Esophagus muscularis mucosa (tissue), 4 donors: ENCODE measurements at regions not wholly inside any gene's neighbourhood (a gene's known extent, or its start where the extent isn't known, plus 50 kb on each side); places are given as distances from the start of the nearest gene placed in this dataset.

Source experiments
- DNase-seq: peaks from one replicate; pipeline ENCODE4 v3.0.0-alpha.2; 2017; ENCODE audit errors: extremely low spot score
- H3K27ac ChIP-seq, 4 donors: fragments of 200-600 bp; sonication (generic); replicated peaks in 1 of 4; 1 replicate in 3 of 4; 2 replicates in 1 of 4; pipeline ENCODE4 v1.5.1; 2016 to 2019; ENCODE audit warnings: mild to moderate bottlenecking in 1 of 4
- H3K27me3 ChIP-seq, 4 donors: fragments of 200-600 bp; sonication (generic); one replicate each; pipeline versions ENCODE4 v1.5.1 to v1.6.0; 2016 to 2019
- H3K36me3 ChIP-seq, 4 donors: fragments of 200-600 bp; sonication (generic); one replicate each; pipeline ENCODE4 v1.5.1; 2016 to 2019
- H3K4me1 ChIP-seq, 4 donors: fragments of 200-600 bp; sonication (generic); one replicate each; pipeline ENCODE4 v1.5.1; 2016 to 2019
- H3K4me3 ChIP-seq, 4 donors: fragments of 200-600 bp; sonication (generic); 1 replicate in 2 of 4; 2 replicates in 2 of 4; pipeline ENCODE4 v1.5.1; 2016 to 2019; ENCODE audit warnings: mild to moderate bottlenecking in 4 of 4, moderate library complexity in 1 of 4
- H3K9me3 ChIP-seq, 4 donors: fragments of 200-600 bp; sonication (generic); 1 replicate in 3 of 4; 2 replicates in 1 of 4; pipeline ENCODE4 v1.5.1; 2016 to 2019
- EP300 ChIP-seq: sonication (generic); formaldehyde crosslinking; IDR thresholded peaks from one replicate; pipeline ENCODE4 v1.6.1; 2017; ENCODE audit warnings: antibody characterized with exemption
- POLR2A ChIP-seq: fragments of 450-650 bp; IDR thresholded peaks from one replicate; pipeline ENCODE4 v1.6.1; 2017; ENCODE audit warnings: antibody characterized with exemption, moderate library complexity, mild to moderate bottlenecking, low read depth
- POLR2AphosphoS5 ChIP-seq, 2 donors: sonication (generic); formaldehyde crosslinking; IDR thresholded peaks; one replicate each; pipeline ENCODE4 v1.6.1; 2017; ENCODE audit warnings: antibody characterized with exemption in 2 of 2
- WGBS: methylation state at CpG from one replicate; pipeline ENCODE4 v1.1.5; 2018; 5-methylcytosine and 5-hydroxymethylcytosine counted together
- intact Hi-C: fragments of 100-400 bp; cut with DNase I; formaldehyde crosslinking; loops from one replicate; pipeline ENCODE4 v1.15.1; 2023
- TF ChIP-seq, protein P1 (sequence below), 3 experiments: fragments of 200-600 bp in 2 of 3; fragments of 450-650 bp in 1 of 3; sonication (generic) in 2 of 3; IDR thresholded peaks; one replicate each; pipeline ENCODE4 v1.5.1; 2017 to 2019; ENCODE audit warnings: antibody characterized with exemption in 3 of 3, mild to moderate bottlenecking in 2 of 3, moderate library complexity in 1 of 3

DNA sequence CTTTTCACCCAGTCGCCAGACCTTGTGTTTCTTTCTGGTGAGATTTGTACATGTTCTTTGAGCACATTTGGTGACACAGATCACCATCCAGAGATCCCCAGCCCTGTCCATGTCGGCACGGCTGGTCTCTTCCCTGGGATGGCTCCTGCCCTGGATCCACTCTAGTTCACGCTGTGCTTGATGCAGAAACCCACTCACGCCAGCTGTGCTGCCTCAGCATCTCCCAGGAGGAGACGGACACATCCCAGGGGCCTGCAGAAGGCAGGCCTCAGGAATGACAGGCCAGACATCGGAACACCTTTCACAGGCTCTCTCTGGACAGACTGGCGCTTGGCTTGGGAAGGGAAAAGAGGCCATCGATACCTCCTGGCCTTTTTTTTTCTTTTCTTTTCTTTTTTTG, 203.6 kb downstream of the ACKR3 start:
- TF ChIP-seq EP300: no peak
- TF ChIP-seq POLR2AphosphoS5 (IDR thresholded peaks at IDR 0.05): no peak
- DNase-seq: no peak
- intact Hi-C loops: no loop called here
- H3K9me3 ChIP-seq: no peaks in the 10 kb centered on the region
- no peak overlapping the region for H3K27ac ChIP-seq
- H3K36me3 ChIP-seq: no peaks in the 10 kb centered on the region
- no peak overlapping the region for H3K4me3 ChIP-seq
- WGBS: 86% methylated on average over 9 of the region's 9 CpGs
- no peaks in the 10 kb centered on the region for H3K27me3 ChIP-seq
- no peaks in the 10 kb centered on the region for H3K4me1 ChIP-seq

DNA sequence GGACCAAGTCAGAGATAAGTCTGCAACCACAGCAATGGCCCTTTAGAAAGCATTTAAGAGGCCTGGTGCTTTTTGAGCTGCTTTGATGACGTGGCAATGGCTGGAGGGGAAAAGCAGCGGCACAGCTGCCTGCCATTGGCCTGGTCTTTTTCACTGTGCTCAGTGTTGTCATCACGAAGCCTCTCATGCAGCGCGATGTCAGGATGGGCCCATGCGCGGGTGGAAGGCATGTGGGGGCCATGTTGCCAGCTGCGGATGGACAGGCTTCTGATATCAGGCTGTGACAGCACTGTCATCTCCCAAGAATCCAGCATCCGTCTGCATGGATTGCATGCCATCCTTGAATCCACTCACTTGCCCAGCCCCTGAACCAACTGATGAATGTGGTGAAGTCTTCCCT, 204.5 kb downstream of the ACKR3 start:
- no peak overlapping the region for H3K4me3 ChIP-seq
- H3K27me3 ChIP-seq: no peaks in the 10 kb centered on the region
- H3K4me1 ChIP-seq: no peaks in the 10 kb centered on the region
- H3K36me3 ChIP-seq: no peaks in the 10 kb centered on the region
- intact Hi-C loops: no loop called here
- WGBS: 93% methylated on average over 7 of the region's 9 CpGs
- no peaks in the 10 kb centered on the region for H3K9me3 ChIP-seq
- H3K27ac ChIP-seq: no peak overlapping the region
- TF ChIP-seq, protein P1, sequence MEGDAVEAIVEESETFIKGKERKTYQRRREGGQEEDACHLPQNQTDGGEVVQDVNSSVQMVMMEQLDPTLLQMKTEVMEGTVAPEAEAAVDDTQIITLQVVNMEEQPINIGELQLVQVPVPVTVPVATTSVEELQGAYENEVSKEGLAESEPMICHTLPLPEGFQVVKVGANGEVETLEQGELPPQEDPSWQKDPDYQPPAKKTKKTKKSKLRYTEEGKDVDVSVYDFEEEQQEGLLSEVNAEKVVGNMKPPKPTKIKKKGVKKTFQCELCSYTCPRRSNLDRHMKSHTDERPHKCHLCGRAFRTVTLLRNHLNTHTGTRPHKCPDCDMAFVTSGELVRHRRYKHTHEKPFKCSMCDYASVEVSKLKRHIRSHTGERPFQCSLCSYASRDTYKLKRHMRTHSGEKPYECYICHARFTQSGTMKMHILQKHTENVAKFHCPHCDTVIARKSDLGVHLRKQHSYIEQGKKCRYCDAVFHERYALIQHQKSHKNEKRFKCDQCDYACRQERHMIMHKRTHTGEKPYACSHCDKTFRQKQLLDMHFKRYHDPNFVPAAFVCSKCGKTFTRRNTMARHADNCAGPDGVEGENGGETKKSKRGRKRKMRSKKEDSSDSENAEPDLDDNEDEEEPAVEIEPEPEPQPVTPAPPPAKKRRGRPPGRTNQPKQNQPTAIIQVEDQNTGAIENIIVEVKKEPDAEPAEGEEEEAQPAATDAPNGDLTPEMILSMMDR (IDR thresholded peaks at IDR 0.05): no peak
- TF ChIP-seq POLR2A: no peak
- TF ChIP-seq POLR2AphosphoS5 (IDR thresholded peaks at IDR 0.05): no peak
- TF ChIP-seq EP300: no peak
- DNase-seq: no peak

DNA sequence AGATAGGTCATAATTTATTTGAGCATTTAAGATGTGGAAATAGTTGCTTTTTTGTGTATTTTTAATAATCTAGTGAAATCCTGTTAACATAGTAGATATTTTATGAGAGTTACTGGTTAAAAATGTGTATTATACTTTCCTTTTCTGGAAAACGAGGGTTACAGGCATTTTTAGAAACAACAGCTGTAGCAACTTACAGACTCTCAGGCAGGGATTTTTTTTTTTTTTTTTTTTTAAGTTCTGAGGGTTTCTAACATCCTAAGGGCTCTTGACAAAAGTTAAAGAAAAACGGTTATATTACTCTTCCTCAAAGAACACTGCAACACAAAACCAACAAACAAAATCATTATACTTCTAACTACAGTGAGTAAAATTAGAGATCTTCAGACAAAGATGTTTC, 205.9 kb downstream of the ACKR3 start:
- Histone ChIP-seq H3K9me3 (no peaks in the 10 kb centered on the region), H3K4me1 (no peaks in the 10 kb centered on the region), H3K4me3 (no peak overlapping the region), H3K27me3 (no peaks in the 10 kb centered on the region), H3K27ac (no peak overlapping the region), H3K36me3 (no peaks in the 10 kb centered on the region)
- 49% methylated on average over 2 of the region's 2 CpGs for whole genome bisulfite sequencing
- intact Hi-C loops: no loop called here
- no peak for DNase-seq
- TF ChIP-seq POLR2AphosphoS5 (IDR thresholded peaks at IDR 0.05) (no peak), POLR2A (no peak), EP300 (no peak)
- TF ChIP-seq, protein P1 (IDR thresholded peaks at IDR 0.05): no peak

DNA sequence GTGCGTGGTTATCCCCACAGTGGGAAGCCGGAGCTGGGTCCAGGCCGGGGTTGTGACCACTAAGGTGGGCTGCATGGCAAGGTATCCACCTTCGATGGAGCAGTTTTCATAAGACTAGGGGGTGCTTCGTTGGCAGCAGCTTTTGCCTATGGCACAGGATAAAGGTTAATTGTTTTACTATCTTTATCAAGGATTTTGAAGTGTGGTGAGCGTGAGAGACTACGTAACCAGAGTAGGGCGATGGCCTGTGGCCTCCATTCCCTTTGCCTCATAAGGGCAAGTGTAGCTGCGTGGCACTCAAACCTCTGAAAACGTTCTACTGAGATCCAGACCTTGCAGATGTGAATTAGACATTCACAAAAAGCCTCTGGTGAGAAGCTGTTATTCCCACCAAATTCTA, 206.6 kb downstream of the ACKR3 start:
- DNase-seq: no peak
- WGBS: 95% methylated on average over 10 of the region's 10 CpGs
- Histone ChIP-seq H3K27me3 (no peaks in the 10 kb centered on the region), H3K9me3 (no peaks in the 10 kb centered on the region), H3K27ac (no peak overlapping the region), H3K36me3 (no peaks in the 10 kb centered on the region), H3K4me3 (no peak overlapping the region), H3K4me1 (no peaks in the 10 kb centered on the region)
- no peak for TF ChIP-seq POLR2AphosphoS5 (IDR thresholded peaks at IDR 0.05)
- TF ChIP-seq, protein P1 (IDR thresholded peaks at IDR 0.05): no peak
- intact Hi-C loops: no loop called here

DNA sequence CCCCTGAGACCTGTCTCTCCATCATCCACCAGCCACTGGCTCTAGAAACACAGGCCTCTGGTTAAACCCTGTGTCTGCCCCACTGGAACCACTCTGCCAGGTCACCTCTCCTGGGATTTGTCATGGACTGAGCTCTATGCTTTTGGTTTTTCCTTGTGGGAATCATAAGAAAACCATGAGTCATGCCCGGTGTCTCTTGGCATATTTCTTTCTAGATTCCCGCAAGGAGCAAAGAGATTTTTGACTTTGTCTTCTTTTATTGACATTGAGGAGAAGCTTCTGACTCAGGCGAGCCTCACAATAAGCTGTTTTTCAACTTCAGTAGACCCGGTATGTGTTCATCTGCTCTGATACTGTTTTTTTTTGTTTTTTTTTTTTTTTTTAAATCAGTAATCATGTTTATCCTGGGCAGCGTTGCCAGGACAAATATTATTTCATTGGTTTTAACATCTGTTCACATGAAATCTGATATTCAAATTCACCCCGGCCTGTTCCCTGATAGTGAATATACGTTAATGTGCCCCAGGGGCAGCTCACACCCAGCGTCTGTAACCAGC, 207.1 kb downstream of the ACKR3 start:
- no peaks in the 10 kb centered on the region for H3K9me3 ChIP-seq
- TF ChIP-seq EP300: no peak
- TF ChIP-seq POLR2AphosphoS5 (IDR thresholded peaks at IDR 0.05): no peak
- TF ChIP-seq POLR2A: no peak
- TF ChIP-seq, protein P1 (IDR thresholded peaks at IDR 0.05): no peak
- DNase-seq: no peak
- no peaks in the 10 kb centered on the region for H3K36me3 ChIP-seq
- H3K27ac ChIP-seq: no peak overlapping the region
- 78% methylated on average over 8 of the region's 8 CpGs for WGBS
- no peak overlapping the region for H3K4me3 ChIP-seq
- no peaks in the 10 kb centered on the region for H3K27me3 ChIP-seq
- H3K4me1 ChIP-seq: no peaks in the 10 kb centered on the region
- intact Hi-C loops: no loop called here
